ENCODE measurements at regions not wholly inside any gene's neighbourhood (a gene's known extent, or its start where the extent isn't known, plus 50 kb on each side); places are given as distances from the start of the nearest gene placed in this dataset.

- H3K4me3 ChIP-seq (ENCODE audit: low read length) = no peak overlapping the region
- no peaks in the 10 kb centered on the region for H3F3A ChIP-seq (ENCODE audit: insufficient read depth, low read length, poor library complexity, severe bottlenecking)
- H3K36me3 ChIP-seq (ENCODE audit: insufficient read depth, low read length) = no peaks in the 10 kb centered on the region
- TF ChIP-seq EZH2 (IDR thresholded peaks at IDR 0.05; ENCODE audit: borderline replicate concordance, insufficient read depth, low read length, poor library complexity, severe bottlenecking) (no peak), TAF1 (IDR thresholded peaks at IDR 0.05; ENCODE audit: low read depth) (no peak), POLR2AphosphoS5 (IDR thresholded peaks at IDR 0.05) (no peak), SMC3 (conservative IDR thresholded peaks at IDR 0.05; ENCODE audit: poor library complexity) (no peak), EP300 (conservative IDR thresholded peaks at IDR 0.05; ENCODE audit: poor library complexity, severe bottlenecking) (no peak), MXI1 (conservative IDR thresholded peaks at IDR 0.05; ENCODE audit: poor library complexity, severe bottlenecking) (no peak), CTCF (IDR thresholded peaks at IDR 0.05; ENCODE audit: poor library complexity, severe bottlenecking) (no peak), RAD21 (conservative IDR thresholded peaks at IDR 0.05) (no peak)
- TF ChIP-seq, protein P1, sequence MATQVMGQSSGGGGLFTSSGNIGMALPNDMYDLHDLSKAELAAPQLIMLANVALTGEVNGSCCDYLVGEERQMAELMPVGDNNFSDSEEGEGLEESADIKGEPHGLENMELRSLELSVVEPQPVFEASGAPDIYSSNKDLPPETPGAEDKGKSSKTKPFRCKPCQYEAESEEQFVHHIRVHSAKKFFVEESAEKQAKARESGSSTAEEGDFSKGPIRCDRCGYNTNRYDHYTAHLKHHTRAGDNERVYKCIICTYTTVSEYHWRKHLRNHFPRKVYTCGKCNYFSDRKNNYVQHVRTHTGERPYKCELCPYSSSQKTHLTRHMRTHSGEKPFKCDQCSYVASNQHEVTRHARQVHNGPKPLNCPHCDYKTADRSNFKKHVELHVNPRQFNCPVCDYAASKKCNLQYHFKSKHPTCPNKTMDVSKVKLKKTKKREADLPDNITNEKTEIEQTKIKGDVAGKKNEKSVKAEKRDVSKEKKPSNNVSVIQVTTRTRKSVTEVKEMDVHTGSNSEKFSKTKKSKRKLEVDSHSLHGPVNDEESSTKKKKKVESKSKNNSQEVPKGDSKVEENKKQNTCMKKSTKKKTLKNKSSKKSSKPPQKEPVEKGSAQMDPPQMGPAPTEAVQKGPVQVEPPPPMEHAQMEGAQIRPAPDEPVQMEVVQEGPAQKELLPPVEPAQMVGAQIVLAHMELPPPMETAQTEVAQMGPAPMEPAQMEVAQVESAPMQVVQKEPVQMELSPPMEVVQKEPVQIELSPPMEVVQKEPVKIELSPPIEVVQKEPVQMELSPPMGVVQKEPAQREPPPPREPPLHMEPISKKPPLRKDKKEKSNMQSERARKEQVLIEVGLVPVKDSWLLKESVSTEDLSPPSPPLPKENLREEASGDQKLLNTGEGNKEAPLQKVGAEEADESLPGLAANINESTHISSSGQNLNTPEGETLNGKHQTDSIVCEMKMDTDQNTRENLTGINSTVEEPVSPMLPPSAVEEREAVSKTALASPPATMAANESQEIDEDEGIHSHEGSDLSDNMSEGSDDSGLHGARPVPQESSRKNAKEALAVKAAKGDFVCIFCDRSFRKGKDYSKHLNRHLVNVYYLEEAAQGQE (IDR thresholded peaks at IDR 0.05; ENCODE audit: borderline replicate concordance) = no peak
- H3K27ac ChIP-seq (ENCODE audit: low read length) = no peak overlapping the region
- no peaks in the 10 kb centered on the region for H3K9me3 ChIP-seq (ENCODE audit: low read length)
- H2AFZ ChIP-seq (ENCODE audit: low read depth, low read length) = no peak overlapping the region
- H3K9ac ChIP-seq (ENCODE audit: low read length) = no peak overlapping the region
- no peak overlapping the region for H3K4me2 ChIP-seq (ENCODE audit: low read length)
- no peaks in the 10 kb centered on the region for H3K9me2 ChIP-seq (ENCODE audit: insufficient read depth, low read length)
- H3K27me3 ChIP-seq (ENCODE audit: insufficient read depth, low read depth, low read length) = no peaks in the 10 kb centered on the region
- H3K79me2 ChIP-seq (replicated peaks; ENCODE audit: insufficient read depth, low read length) = no peaks in the 10 kb centered on the region
- H4K20me1 ChIP-seq (ENCODE audit: insufficient read depth) = no peaks in the 10 kb centered on the region
These were observed 639.9 kb upstream of the FBXO33 start for GRCh38 chr14:40072175-40072574.

- no peaks in the 10 kb centered on the region for H3K36me3 ChIP-seq (ENCODE audit: insufficient read depth, low read length)
- TF ChIP-seq CTCF (IDR thresholded peaks at IDR 0.05; ENCODE audit: poor library complexity, severe bottlenecking) (no peak), MXI1 (conservative IDR thresholded peaks at IDR 0.05; ENCODE audit: poor library complexity, severe bottlenecking) (no peak), SMC3 (conservative IDR thresholded peaks at IDR 0.05; ENCODE audit: poor library complexity) (no peak), EP300 (conservative IDR thresholded peaks at IDR 0.05; ENCODE audit: poor library complexity, severe bottlenecking) (no peak), RAD21 (conservative IDR thresholded peaks at IDR 0.05) (no peak), POLR2AphosphoS5 (IDR thresholded peaks at IDR 0.05) (no peak), TAF1 (IDR thresholded peaks at IDR 0.05; ENCODE audit: low read depth) (no peak), EZH2 (IDR thresholded peaks at IDR 0.05; ENCODE audit: borderline replicate concordance, insufficient read depth, low read length, poor library complexity, severe bottlenecking) (no peak)
- TF ChIP-seq, protein P1 (IDR thresholded peaks at IDR 0.05; ENCODE audit: borderline replicate concordance) = no peak
- H4K20me1 ChIP-seq (ENCODE audit: insufficient read depth) = no peaks in the 10 kb centered on the region
- no peaks in the 10 kb centered on the region for H3K9me3 ChIP-seq (ENCODE audit: low read length)
- no peak overlapping the region for H3K9ac ChIP-seq (ENCODE audit: low read length)
- H3K27ac ChIP-seq (ENCODE audit: low read length) = no peak overlapping the region
- no peaks in the 10 kb centered on the region for H3K79me2 ChIP-seq (replicated peaks; ENCODE audit: insufficient read depth, low read length)
- no peaks in the 10 kb centered on the region for H3K9me2 ChIP-seq (ENCODE audit: insufficient read depth, low read length)
- no peak overlapping the region for H2AFZ ChIP-seq (ENCODE audit: low read depth, low read length)
- H3K27me3 ChIP-seq (ENCODE audit: insufficient read depth, low read depth, low read length) = no peaks in the 10 kb centered on the region
- no peak overlapping the region for H3K4me2 ChIP-seq (ENCODE audit: low read length)
- H3K4me3 ChIP-seq (ENCODE audit: low read length) = no peak overlapping the region
- H3F3A ChIP-seq (ENCODE audit: insufficient read depth, low read length, poor library complexity, severe bottlenecking) = no peaks in the 10 kb centered on the region
These were observed 627.0 kb upstream of the FBXO33 start for GRCh38 chr14:40058901-40059897.

Measured in neural cell (in vitro differentiated cells).